ENCODE measurements at regions not wholly inside any gene's neighbourhood (a gene's known extent, or its start where the extent isn't known, plus 50 kb on each side); places are given as distances from the start of the nearest gene placed in this dataset.
A peak's percentile ranks its signal among the peaks of the same experiment; 100 is the strongest.

DNA sequence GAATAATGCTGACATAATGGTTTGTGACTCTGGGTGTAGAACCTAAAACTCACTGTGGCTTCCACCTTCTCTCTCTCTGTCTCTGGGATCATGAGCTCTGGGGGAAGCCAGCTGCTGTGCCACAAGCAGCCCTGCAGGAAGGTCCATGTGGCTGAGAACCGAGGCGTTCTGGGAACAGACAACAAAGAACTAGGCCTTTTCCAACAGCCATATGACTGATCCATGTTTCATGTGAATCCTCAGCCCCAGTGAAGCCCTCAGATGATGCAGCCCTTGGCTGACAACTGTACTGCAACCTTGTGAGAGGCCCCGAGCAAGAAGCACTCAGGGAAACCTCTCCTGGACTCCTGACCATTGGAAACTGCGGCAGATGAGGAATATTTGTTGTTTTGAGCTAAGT lies 56.6 kb downstream of the HLA-G start:
- DNase-seq (ENCODE audit: extremely low read depth in 1 of 11, low read depth in 9 of 11, low spot score in 4 of 11) = no peak

DNA sequence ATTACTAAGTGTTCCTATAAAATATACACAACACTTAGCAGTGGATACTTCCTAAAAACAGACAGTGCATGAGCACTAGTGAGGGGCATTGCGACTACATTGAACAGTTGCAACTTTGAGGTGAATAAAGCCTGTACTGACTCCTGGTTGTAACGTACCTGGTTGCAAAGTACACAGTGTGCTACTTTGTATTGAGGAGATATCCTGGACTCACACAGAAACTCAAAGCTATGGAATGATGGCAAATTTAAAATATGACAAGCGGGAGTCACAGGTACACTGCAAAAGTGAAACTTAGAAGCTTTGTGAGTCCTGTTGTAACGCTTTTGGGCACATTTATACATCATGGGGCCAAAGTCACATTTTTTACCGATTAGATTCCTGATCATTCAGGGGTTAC lies 55.6 kb upstream of the HLA-A start:
- no peak for DNase-seq (ENCODE audit: extremely low read depth in 1 of 11, low read depth in 9 of 11, low spot score in 4 of 11)

DNA sequence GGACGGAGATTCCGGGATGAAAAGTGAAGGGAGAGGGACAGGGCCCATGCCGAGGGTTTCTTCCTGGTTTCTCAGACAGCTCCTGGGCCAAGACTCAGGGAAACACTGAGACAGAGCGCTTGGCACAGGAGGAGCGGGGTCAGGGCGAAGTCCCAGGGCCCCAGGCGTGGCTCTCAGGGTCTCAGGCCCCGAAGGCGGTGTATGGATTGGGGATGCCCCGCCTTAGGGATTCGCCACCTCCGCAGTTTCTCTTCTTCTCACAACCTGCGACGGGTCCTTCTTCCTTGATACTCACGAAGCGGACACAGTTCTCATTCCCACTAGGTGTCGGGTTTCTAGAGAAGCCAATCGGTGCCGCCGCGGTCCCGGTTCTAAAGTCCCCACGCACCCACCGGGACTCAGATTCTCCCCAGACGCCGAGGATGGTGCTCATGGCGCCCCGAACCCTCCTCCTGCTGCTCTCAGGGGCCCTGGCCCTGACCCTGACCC lies 55.0 kb upstream of the HLA-A start:
- DNase-seq (ENCODE audit: extremely low read depth in 1 of 11, low read depth in 9 of 11, low spot score in 4 of 11) = peak in 4 of 11 donors; percentile 9 to 33 (median 26)

DNA sequence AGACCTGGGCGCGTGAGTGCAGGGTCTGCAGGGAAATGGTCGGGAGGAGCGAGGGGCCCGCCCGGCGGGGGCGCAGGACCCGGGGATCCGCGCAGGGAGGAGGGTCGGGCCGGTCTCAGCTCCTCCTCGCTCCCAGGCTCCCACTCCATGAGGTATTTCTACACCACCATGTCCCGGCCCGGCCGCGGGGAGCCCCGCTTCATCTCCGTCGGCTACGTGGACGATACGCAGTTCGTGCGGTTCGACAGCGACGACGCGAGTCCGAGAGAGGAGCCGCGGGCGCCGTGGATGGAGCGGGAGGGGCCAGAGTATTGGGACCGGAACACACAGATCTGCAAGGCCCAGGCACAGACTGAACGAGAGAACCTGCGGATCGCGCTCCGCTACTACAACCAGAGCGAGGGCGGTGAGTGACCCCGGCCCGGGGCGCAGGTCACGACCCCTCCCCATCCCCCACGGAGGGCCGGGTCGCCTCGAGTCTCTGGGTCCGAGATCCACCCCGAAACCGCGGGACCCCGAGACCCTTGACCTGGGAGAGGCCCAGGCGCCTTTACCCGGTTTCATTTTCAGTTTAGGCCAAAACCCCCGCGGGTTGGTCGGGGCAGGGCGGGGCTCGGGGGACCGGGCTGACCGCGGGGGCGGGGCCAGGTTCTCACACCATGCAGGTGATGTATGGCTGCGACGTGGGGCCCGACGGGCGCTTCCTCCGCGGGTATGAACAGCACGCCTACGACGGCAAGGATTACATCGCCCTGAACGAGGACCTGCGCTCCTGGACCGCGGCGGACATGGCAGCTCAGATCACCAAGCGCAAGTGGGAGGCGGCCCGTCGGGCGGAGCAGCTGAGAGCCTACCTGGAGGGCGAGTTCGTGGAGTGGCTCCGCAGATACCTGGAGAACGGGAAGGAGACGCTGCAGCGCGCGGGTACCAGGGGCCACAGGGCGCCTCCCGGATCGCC lies 54.2 kb upstream of the HLA-A start:
- peak in 3 of 11 donors; percentile 9 to 25 (median 23) for DNase-seq (ENCODE audit: extremely low read depth in 1 of 11, low read depth in 9 of 11, low spot score in 4 of 11)
